OCI-LY7 (cell line): ENCODE measurements at regions not wholly inside any gene's neighbourhood (a gene's known extent, or its start where the extent isn't known, plus 50 kb on each side); places are given as distances from the start of the nearest gene placed in this dataset.
"Not testable (repeated sequence)": the region's sequence is repeated elsewhere in the genome, so short reads cannot be mapped to it uniquely, and the experiment has no call there.

Source experiments
- EZH2phosphoT487 ChIP-seq: fragments of 200-600 bp; sonication (generic); IDR thresholded peaks from 2 replicates; pipeline ENCODE4 v1.6.1; 2018; ENCODE audit warnings: low read depth, borderline replicate concordance, mild to moderate bottlenecking, mixed run types, antibody characterized with exemption, low read length, moderate library complexity, mixed read lengths
- TF ChIP-seq, protein P1 (sequence below): fragments of 200-600 bp; sonication (generic); conservative IDR thresholded peaks from 2 replicates; pipeline ENCODE4 v1.5.1; 2014; ENCODE audit warnings: mild to moderate bottlenecking, antibody characterized with exemption, low read length, moderate library complexity, mixed read lengths

DNA sequence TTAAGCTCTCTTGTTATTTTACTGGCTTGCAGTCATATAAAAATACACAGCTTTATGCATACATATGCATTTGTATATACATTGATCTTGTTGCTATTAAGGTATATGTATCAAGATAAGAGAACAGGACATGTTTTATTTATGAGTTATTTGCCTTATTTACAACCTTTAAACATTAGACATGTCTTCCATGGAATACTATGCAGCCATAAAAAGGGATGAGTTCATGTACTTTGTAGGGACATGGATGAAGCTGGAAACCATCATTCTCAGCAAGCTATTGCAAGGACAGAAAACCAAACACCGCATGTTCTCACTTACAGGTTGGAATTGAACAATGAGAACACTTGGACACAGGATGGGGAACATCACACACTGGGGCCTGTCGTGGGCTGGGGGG, 179.2 kb upstream of the GK2 start:
- TF ChIP-seq, protein P1, sequence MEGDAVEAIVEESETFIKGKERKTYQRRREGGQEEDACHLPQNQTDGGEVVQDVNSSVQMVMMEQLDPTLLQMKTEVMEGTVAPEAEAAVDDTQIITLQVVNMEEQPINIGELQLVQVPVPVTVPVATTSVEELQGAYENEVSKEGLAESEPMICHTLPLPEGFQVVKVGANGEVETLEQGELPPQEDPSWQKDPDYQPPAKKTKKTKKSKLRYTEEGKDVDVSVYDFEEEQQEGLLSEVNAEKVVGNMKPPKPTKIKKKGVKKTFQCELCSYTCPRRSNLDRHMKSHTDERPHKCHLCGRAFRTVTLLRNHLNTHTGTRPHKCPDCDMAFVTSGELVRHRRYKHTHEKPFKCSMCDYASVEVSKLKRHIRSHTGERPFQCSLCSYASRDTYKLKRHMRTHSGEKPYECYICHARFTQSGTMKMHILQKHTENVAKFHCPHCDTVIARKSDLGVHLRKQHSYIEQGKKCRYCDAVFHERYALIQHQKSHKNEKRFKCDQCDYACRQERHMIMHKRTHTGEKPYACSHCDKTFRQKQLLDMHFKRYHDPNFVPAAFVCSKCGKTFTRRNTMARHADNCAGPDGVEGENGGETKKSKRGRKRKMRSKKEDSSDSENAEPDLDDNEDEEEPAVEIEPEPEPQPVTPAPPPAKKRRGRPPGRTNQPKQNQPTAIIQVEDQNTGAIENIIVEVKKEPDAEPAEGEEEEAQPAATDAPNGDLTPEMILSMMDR = not testable (repeated sequence)
- TF ChIP-seq EZH2phosphoT487 = not testable (repeated sequence)
